HepG2 (cell line): ENCODE measurements at regions not wholly inside any gene's neighbourhood (a gene's known extent, or its start where the extent isn't known, plus 50 kb on each side); places are given as distances from the start of the nearest gene placed in this dataset.

Experiments used
- ATAC-seq: fragments of 200-7000 bp; cut with Tn5 transposase; 3 replicates; pipeline ENCODE4 v1.9.1; 2020; ENCODE audit warnings: mild to moderate bottlenecking, moderate library complexity
- BruUV-seq: library from RNA; stranded (reverse); fragments of 400-500 nt; replicated peaks from 2 replicates; lab custom pipeline; 2021; lab: Mats Ljungman, UMichigan
- CTCF ChIA-PET: fragments of 300-600 bp; formaldehyde crosslinking; extraction: SDS; loops from one replicate; lab custom pipeline; 2021; ENCODE audit warnings: low total read pairs, inconsistent platforms, low intra/inter-chr PET ratio; lab: Yijun Ruan, JAX
- POLR2A ChIA-PET: fragments of 350-600 bp; sonication (Branson Sonifier 250); formaldehyde crosslinking; loops from one replicate; lab custom pipeline; 2020; ENCODE audit warnings: antibody characterized with exemption, inconsistent platforms; lab: Yijun Ruan, JAX
- DNase-seq: peaks from one replicate; pipeline ENCODE4 v3.0.0-alpha.2; 2015; ENCODE audit warnings: low spot score
- FAIRE-seq: peaks from 3 replicates; lab custom pipeline; 2011; peaks lifted over from hg19 to GRCh38; lab: Jason Lieb, UNC
- H2AFZ ChIP-seq: one replicate; pipeline ENCODE4 v1.6.1; 2011; ENCODE audit warnings: low read length, inconsistent platforms
- H3K27ac ChIP-seq: fragments of 300-600 bp; 3 replicates; pipeline ENCODE4 v1.8.0; 2011; ENCODE audit warnings: mixed run types, mild to moderate bottlenecking, mixed read lengths, low read length, inconsistent platforms; ENCODE audit not compliant: insufficient read depth; ENCODE audit errors: extremely low read length
- H3K27me3 ChIP-seq, 2 experiments: fragments of 200-600 bp in 1 of 2; 2 replicates in 1 of 2; 3 replicates in 1 of 2; pipeline versions ENCODE4 v1.6.0 to v1.8.0; 2011; ENCODE audit warnings: low read length in 2 of 2, mild to moderate bottlenecking in 2 of 2, moderate library complexity in 2 of 2, inconsistent platforms in 1 of 2; ENCODE audit not compliant: insufficient read depth in 2 of 2, control insufficient read depth in 1 of 2
- H3K36me3 ChIP-seq, 2 experiments: fragments of 200-600 bp in 1 of 2; replicated peaks in 1 of 2; 2 replicates in 1 of 2; 3 replicates in 1 of 2; pipeline versions ENCODE4 v1.5.1 to v1.8.0; 2011; ENCODE audit warnings: low read length in 2 of 2, inconsistent platforms in 1 of 2; ENCODE audit not compliant: insufficient read depth in 2 of 2, control insufficient read depth in 1 of 2
- H3K4me1 ChIP-seq: 2 replicates; pipeline ENCODE4 v1.5.1; 2012; ENCODE audit warnings: low read length, inconsistent platforms; ENCODE audit not compliant: insufficient read depth
- H3K4me2 ChIP-seq: 2 replicates; pipeline ENCODE4 v1.6.0; 2011; ENCODE audit warnings: low read depth, low read length, inconsistent platforms
- H3K4me3 ChIP-seq, 3 experiments: fragments of 200-600 bp in 1 of 3; sonication (generic), shearing (Covaris generic) in 1 of 3; replicated peaks in 1 of 3; 2 replicates each; pipeline ENCODE4 v1.5.1; 2011 to 2016; ENCODE audit warnings: low read length in 3 of 3, inconsistent platforms in 2 of 3, low read depth in 2 of 3, mild to moderate bottlenecking in 2 of 3, control low read depth in 1 of 3, mixed read lengths in 1 of 3; ENCODE audit not compliant: insufficient read depth in 1 of 3
- H3K79me2 ChIP-seq: one replicate; pipeline ENCODE4 v1.6.1; 2011; ENCODE audit warnings: low read length, inconsistent platforms; ENCODE audit not compliant: insufficient read depth
- H3K9ac ChIP-seq: 2 replicates; pipeline ENCODE4 v1.6.0; 2011; ENCODE audit warnings: mild to moderate bottlenecking, low read depth, low read length, inconsistent platforms; ENCODE audit not compliant: insufficient read depth
- H3K9me3 ChIP-seq: 2 replicates; pipeline ENCODE4 v1.5.1; 2012; ENCODE audit warnings: mild to moderate bottlenecking, low read length
- H4K20me1 ChIP-seq: 2 replicates; pipeline ENCODE4 v1.6.0; 2011; ENCODE audit warnings: inconsistent platforms, mild to moderate bottlenecking, low read length, moderate library complexity; ENCODE audit not compliant: insufficient read depth
- KDM4B ChIP-seq: sonication (generic); formaldehyde crosslinking; IDR thresholded peaks from 2 replicates; pipeline ENCODE4 v1.4.0; 2020; ENCODE audit warnings: missing genetic modification reagents
- MIER3 ChIP-seq: IDR thresholded peaks from 2 replicates; pipeline ENCODE4 v1.6.1; 2016; ENCODE audit warnings: missing compliant biosample characterization, borderline replicate concordance
- NR3C1 ChIP-seq: sonication (generic); formaldehyde crosslinking; IDR thresholded peaks from 2 replicates; pipeline ENCODE4 v1.4.0; 2020; ENCODE audit warnings: missing genetic modification reagents
- RBM39 ChIP-seq: fragments of 200-400 bp; formaldehyde crosslinking; IDR thresholded peaks from one replicate; pipeline ENCODE4 v1.6.1; 2018; ENCODE audit warnings: antibody characterized with exemption, mild to moderate bottlenecking, low read depth, low read length; ENCODE audit not compliant: poor library complexity, severe bottlenecking
- ZBTB3 ChIP-seq: sonication (generic); formaldehyde crosslinking; IDR thresholded peaks from 2 replicates; pipeline ENCODE4 v1.4.0; 2020; ENCODE audit warnings: low read depth, mild to moderate bottlenecking, moderate library complexity, missing genetic modification reagents, borderline replicate concordance
- WGBS: methylation state at CpG from one replicate; pipeline ENCODE4 v1.1.6; 2017; ENCODE audit warnings: low lambda C conversion rate; 5-methylcytosine and 5-hydroxymethylcytosine counted together
- in situ Hi-C: cut with HindIII; loops from 2 replicates; pipeline ENCODE4 v1.10.0; 2017; ENCODE audit warnings: low pct_unique_long_range_greater_than_20kb; ENCODE audit not compliant: extremely low pct_ligation_motif_present
- intact Hi-C: fragments of 100-400 bp; cut with micrococcal nuclease; formaldehyde crosslinking; loops from one replicate; pipeline ENCODE4 v1.10.0; 2022; ENCODE audit not compliant: unreplicated experiment
- TF ChIP-seq, protein P1 (sequence below): sonication (generic); formaldehyde crosslinking; conservative IDR thresholded peaks from 2 replicates; pipeline ENCODE4 v1.8.0; 2022; ENCODE audit warnings: mild to moderate bottlenecking, moderate library complexity, missing genetic modification reagents
- TF ChIP-seq, protein P2 (sequence below): sonication (generic); formaldehyde crosslinking; IDR thresholded peaks from 2 replicates; pipeline ENCODE4 v1.5.1; 2020; ENCODE audit warnings: missing genetic modification reagents, mild to moderate bottlenecking, borderline replicate concordance

DNA sequence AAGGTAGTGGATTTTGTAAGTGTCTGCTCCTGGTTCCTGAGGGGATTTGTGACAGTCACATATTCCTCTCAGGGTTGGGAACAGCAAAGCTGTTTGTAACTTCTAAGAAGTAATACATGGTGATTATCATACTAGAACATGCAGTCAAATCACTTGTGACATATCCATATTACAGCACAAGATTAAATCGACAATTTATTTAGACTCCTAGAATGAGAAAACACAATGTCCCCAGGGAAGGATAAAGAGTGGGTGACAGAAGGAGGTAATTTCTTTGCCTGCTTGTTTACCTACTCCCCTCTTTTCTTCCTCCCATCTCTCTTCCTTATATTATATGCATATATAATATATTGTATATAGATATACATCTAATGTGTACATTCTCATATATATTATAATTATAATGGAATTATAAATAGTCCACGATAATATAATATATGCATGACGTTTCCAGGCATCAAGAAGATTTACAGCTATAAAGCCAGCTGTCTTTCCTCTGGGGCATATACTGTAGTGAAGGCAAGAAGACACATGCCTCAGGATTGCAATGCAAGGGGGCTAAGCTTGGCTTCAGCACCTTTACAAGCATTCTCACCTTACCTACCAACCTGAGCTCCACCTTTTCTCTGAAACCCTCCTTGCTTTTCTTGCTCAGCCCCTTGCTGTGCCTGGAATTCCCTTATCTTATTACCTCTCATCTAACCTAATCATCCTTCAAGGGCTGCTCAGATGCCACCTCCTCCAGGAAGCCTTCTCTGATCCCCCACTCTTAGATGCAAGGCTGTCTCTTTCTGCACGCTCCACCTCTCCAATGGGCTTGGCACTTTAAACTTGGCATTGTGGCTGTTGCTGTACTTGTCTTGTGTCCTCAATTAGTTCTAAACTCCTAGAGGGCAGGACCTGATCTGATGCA lies 73.1 kb upstream of the PIAS1 start:
- no peak overlapping the region for H3K27ac ChIP-seq
- BruUV-seq, result no TSS peak
- FAIRE-seq (no peak), DNase-seq (no peak), ATAC-seq (no peak)
- H3K79me2 ChIP-seq, result no peaks in the 10 kb centered on the region
- in situ Hi-C loops (no loop called here), intact Hi-C loops (no loop called here)
- WGBS, result 33% methylated on average over 4 of the region's 4 CpGs
- no peak overlapping the region for H3K9ac ChIP-seq
- H3K36me3 ChIP-seq, result no peaks in the 10 kb centered on the region
- POLR2A ChIA-PET, result no interaction called here
- TF ChIP-seq ZBTB3 (CRISPR knock-in tag) (no peak), RBM39 (no peak), MIER3 (no peak), KDM4B (no peak), NR3C1 (no peak)
- TF ChIP-seq, protein P1, sequence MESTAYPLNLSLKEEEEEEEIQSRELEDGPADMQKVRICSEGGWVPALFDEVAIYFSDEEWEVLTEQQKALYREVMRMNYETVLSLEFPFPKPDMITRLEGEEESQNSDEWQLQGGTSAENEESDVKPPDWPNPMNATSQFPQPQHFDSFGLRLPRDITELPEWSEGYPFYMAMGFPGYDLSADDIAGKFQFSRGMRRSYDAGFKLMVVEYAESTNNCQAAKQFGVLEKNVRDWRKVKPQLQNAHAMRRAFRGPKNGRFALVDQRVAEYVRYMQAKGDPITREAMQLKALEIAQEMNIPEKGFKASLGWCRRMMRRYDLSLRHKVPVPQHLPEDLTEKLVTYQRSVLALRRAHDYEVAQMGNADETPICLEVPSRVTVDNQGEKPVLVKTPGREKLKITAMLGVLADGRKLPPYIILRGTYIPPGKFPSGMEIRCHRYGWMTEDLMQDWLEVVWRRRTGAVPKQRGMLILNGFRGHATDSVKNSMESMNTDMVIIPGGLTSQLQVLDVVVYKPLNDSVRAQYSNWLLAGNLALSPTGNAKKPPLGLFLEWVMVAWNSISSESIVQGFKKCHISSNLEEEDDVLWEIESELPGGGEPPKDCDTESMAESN, result no peak
- TF ChIP-seq, protein P2, sequence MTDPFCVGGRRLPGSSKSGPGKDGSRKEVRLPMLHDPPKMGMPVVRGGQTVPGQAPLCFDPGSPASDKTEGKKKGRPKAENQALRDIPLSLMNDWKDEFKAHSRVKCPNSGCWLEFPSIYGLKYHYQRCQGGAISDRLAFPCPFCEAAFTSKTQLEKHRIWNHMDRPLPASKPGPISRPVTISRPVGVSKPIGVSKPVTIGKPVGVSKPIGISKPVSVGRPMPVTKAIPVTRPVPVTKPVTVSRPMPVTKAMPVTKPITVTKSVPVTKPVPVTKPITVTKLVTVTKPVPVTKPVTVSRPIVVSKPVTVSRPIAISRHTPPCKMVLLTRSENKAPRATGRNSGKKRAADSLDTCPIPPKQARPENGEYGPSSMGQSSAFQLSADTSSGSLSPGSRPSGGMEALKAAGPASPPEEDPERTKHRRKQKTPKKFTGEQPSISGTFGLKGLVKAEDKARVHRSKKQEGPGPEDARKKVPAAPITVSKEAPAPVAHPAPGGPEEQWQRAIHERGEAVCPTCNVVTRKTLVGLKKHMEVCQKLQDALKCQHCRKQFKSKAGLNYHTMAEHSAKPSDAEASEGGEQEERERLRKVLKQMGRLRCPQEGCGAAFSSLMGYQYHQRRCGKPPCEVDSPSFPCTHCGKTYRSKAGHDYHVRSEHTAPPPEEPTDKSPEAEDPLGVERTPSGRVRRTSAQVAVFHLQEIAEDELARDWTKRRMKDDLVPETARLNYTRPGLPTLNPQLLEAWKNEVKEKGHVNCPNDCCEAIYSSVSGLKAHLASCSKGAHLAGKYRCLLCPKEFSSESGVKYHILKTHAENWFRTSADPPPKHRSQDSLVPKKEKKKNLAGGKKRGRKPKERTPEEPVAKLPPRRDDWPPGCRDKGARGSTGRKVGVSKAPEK (CRISPR knock-in tag), result no peak
- H4K20me1 ChIP-seq, result no peaks in the 10 kb centered on the region
- no peak overlapping the region for H2AFZ ChIP-seq
- H3K4me3 ChIP-seq, result no peak overlapping the region
- H3K9me3 ChIP-seq, result no peaks in the 10 kb centered on the region
- H3K4me2 ChIP-seq, result no peak overlapping the region
- CTCF ChIA-PET, result no interaction called here
- H3K27me3 ChIP-seq, result no peaks in the 10 kb centered on the region
- no peaks in the 10 kb centered on the region for H3K4me1 ChIP-seq
